ENCODE measurements at regions not wholly inside any gene's neighbourhood (a gene's known extent, or its start where the extent isn't known, plus 50 kb on each side); places are given as distances from the start of the nearest gene placed in this dataset.

GRCh38 chr12:4107436-4107878 lies 166.1 kb upstream of the CCND2 start:
- peak in 1 of 6 donors; percentile 31 for DNase-seq
- Histone ChIP-seq H3K27me3 (no peaks in the 10 kb centered on the region), H3K4me1 (no peaks in the 10 kb centered on the region), H3K36me3 (no peaks in the 10 kb centered on the region), H3K4me3 (no peak overlapping the region), H3K9me3 (no peaks in the 10 kb centered on the region), H3K27ac (no peak overlapping the region)
- 63 to 68% methylated on average over 6 of the region's 6 CpGs for whole genome bisulfite sequencing, 2 donors
- intact Hi-C loops (cut with DNase I), result no loop called here
- ATAC-seq, result peak in 3 of 4 donors; percentile 68 to 85 (median 84)
- FAIRE-seq, result peak; percentile 59
- peak in 3 of 4 donors; percentile 11 to 20 (median 17) for TF ChIP-seq CTCF (IDR thresholded peaks at IDR 0.05)

GRCh38 chr12:4106621-4107020 lies 166.9 kb upstream of the CCND2 start:
- no peak for TF ChIP-seq CTCF (IDR thresholded peaks at IDR 0.05)
- WGBS, 2 donors, result 85 to 86% methylated on average over 8 of the region's 8 CpGs
- H3K36me3 ChIP-seq, result no peaks in the 10 kb centered on the region
- no peaks in the 10 kb centered on the region for H3K27me3 ChIP-seq
- H3K4me1 ChIP-seq, result no peaks in the 10 kb centered on the region
- H3K4me3 ChIP-seq, result no peak overlapping the region
- no peak for DNase-seq
- H3K27ac ChIP-seq, result no peak overlapping the region
- intact Hi-C loops (cut with DNase I), result no loop called here
- no peak for ATAC-seq
- no peak for FAIRE-seq
- H3K9me3 ChIP-seq, result no peaks in the 10 kb centered on the region

- 91 to 98% methylated on average over 9 of the region's 9 CpGs for WGBS, 2 donors
- H3K27ac ChIP-seq, result no peak overlapping the region
- no peaks in the 10 kb centered on the region for H3K4me1 ChIP-seq
- no peak for ATAC-seq
- no peak for TF ChIP-seq CTCF (IDR thresholded peaks at IDR 0.05)
- FAIRE-seq, result no peak
- no peaks in the 10 kb centered on the region for H3K9me3 ChIP-seq
- intact Hi-C loops (cut with DNase I), result no loop called here
- H3K27me3 ChIP-seq, result no peaks in the 10 kb centered on the region
- no peak for DNase-seq
- H3K4me3 ChIP-seq, result no peak overlapping the region
- no peaks in the 10 kb centered on the region for H3K36me3 ChIP-seq
Measured at GRCh38 chr12:4104722-4105244, 168.8 kb upstream of the CCND2 start.

GRCh38 chr12:4099276-4099675 lies 174.3 kb upstream of the CCND2 start:
- TF ChIP-seq CTCF (IDR thresholded peaks at IDR 0.05), result no peak
- Histone ChIP-seq H3K27me3 (no peaks in the 10 kb centered on the region), H3K4me3 (no peak overlapping the region), H3K27ac (no peak overlapping the region), H3K36me3 (no peaks in the 10 kb centered on the region), H3K9me3 (no peaks in the 10 kb centered on the region), H3K4me1 (no peaks in the 10 kb centered on the region)
- intact Hi-C loops (cut with DNase I), result no loop called here
- FAIRE-seq (no peak), DNase-seq (no peak), ATAC-seq (no peak)
- WGBS, 2 donors, result 60 to 69% methylated on average over 3 of the region's 3 CpGs

- Histone ChIP-seq H3K4me1 (peaks cover 0 to 9% (median 4%) of the 10 kb centered on the region in 3 donors), H3K36me3 (no peaks in the 10 kb centered on the region), H3K4me3 (no peak overlapping the region), H3K27ac (no peak overlapping the region), H3K9me3 (no peaks in the 10 kb centered on the region), H3K27me3 (no peaks in the 10 kb centered on the region)
- TF ChIP-seq CTCF (IDR thresholded peaks at IDR 0.05), result no peak
- ATAC-seq, result no peak
- intact Hi-C loops (cut with DNase I), result no loop called here
- FAIRE-seq, result no peak
- DNase-seq, result no peak
- WGBS, 2 donors, result 82 to 84% methylated on average over 5 of the region's 5 CpGs
Measured at GRCh38 chr12:4091016-4091743, 182.4 kb upstream of the CCND2 start.

Measured in pancreas (tissue), 10 donors.